Umbilical cord (tissue), 1 donor: ENCODE measurements at regions not wholly inside any gene's neighbourhood (a gene's known extent, or its start where the extent isn't known, plus 50 kb on each side); places are given as distances from the start of the nearest gene placed in this dataset.
"Not testable (repeated sequence)": the region's sequence is repeated elsewhere in the genome, so short reads cannot be mapped to it uniquely, and the experiment has no call there.

Experiments used
- DNase-seq: peaks from one replicate; pipeline ENCODE4 v3.0.0-alpha.2; 2015; ENCODE audit warnings: low spot score

GRCh38 chr3:137116619-137117018 is 158.8 kb downstream of the IL20RB start:
- no peak for DNase-seq

DNA sequence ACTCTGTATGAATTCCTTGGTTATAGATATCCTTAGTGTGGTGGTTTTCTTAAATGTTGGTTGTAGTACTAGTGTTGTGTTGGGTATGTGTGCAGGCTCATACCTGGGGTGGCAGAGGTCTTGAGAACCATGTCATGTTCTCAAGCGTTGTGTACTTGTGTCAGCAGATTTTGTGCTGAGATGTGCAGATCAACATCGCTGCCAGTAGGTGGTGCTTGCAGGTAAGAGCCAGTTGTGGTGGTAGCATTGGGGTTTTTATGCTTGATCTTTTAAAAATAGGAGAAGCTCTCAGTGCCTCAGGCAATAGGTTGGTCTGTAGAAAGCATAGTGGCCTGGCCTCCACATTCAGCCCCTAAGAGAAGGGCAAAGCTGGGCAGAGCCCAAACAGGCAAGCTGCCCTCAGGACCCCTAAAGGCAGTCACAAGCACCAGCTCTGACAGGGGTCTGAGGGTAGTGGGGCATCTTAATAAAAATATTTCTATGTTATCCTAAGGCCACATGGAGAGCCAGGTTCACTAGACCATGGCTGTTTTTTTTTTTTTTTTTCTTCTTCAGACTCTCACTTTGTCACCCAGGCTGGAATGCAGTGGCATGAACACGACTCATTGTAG is 164.0 kb downstream of the IL20RB start:
- peak; percentile 26 for DNase-seq

- no peak for DNase-seq
Observed at GRCh38 chr3:137131081-137131480, 173.3 kb downstream of the IL20RB start.

DNA sequence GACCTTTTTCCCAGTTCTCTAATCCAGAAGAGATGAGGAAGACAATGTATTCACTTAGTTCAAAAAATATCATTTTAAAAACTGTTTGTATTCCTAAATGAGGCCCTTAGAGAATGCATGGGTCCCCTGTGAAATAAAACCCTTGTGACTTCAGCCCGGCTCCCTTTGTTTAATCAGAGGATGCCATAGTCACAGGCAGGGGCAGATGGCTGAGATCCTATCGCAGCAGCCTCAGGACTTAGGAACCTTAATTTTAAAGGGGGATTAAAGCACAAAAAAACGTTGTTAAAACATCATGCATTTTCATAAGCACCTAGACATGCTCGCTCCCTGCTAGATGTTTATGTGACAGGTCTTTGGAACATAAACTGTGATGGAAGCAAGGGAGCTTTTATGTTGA is 176.6 kb downstream of the IL20RB start:
- no peak for DNase-seq

DNA sequence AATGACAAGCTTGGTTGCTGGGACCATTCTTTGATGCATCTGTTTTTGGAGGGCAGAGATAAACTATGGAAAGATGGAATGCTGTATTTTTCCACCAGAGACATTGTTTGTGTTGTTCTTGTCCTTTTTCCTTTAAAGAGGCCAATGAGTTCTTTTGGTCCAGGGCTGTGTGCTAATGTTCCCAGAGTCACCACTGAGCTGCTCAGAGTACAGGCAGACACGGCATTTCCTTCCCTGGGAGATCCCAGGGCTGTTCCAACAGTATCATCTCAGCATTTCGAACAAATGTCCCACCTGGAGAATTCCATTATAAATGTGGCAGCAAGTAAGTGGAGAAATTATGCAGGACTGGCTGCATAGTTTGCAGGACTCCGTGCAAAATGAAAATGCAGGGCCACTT is 190.6 kb downstream of the IL20RB start:
- DNase-seq: no peak

GRCh38 chr3:137148917-137149316 is 191.1 kb downstream of the IL20RB start:
- DNase-seq: no peak

GRCh38 chr3:137150825-137151224 is 193.0 kb downstream of the IL20RB start:
- DNase-seq: no peak

GRCh38 chr3:137153046-137153445 is 195.3 kb downstream of the IL20RB start:
- not testable (repeated sequence) for DNase-seq

DNA sequence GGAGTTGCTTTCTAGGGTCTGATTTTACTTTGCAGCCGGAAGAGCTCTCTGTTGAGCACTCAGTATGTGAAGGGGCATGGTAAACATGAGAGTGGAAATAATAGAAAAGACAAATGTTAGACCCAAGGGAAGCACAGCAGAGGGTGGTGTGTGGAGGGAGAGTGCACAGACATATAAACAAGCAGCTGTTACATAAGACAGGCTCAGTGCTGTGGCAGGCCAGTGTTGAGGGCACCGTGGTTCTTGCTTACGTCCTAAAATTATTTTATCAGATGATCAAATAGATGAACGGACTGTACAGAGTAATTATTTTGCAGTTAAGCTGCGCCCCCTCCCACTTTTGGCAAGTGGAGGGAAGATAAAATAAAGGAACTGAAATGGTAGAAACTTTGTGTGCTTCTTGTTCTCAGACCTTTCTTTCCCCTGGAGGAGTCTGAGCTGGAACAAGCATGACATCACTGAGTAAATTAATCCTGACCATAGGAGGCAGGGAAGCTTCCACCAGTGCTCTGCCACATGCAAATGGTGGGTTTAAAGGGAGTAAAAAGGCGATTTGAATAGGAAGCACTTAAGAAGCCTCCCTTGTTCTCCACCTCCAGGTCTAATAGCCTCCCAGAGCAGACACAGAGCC is 205.6 kb downstream of the IL20RB start:
- DNase-seq: peak; percentile 30

- DNase-seq: no peak
Observed at GRCh38 chr3:137163958-137164357, 206.2 kb downstream of the IL20RB start.

- no peak for DNase-seq
Observed at GRCh38 chr3:137165117-137165806, 207.5 kb downstream of the IL20RB start.

GRCh38 chr3:137171834-137172603 is 214.2 kb downstream of the IL20RB start:
- DNase-seq: no peak

GRCh38 chr3:137172728-137173127 is 214.9 kb downstream of the IL20RB start:
- no peak for DNase-seq

- no peak for DNase-seq
Observed at GRCh38 chr3:137174514-137174913, 216.7 kb downstream of the IL20RB start.

DNA sequence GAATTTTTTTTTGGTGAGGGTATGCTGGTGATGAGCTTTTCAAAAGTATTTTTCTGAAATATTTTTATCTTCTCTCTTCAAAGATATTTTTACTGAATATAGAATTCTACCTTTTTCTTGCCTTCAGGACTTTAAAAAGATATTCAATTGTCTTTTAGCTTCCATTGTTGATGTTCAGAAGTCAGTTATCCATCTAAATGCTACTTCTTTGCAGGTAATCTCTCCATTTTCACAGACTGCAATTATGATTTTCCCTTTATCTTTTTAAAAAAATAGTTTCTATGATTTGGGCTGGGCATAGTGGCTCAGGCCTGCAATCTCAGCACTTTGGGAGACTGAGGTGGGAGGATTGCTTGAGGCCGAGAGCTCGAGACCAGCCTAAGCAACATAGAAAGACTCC is 222.4 kb downstream of the IL20RB start:
- DNase-seq: no peak

DNA sequence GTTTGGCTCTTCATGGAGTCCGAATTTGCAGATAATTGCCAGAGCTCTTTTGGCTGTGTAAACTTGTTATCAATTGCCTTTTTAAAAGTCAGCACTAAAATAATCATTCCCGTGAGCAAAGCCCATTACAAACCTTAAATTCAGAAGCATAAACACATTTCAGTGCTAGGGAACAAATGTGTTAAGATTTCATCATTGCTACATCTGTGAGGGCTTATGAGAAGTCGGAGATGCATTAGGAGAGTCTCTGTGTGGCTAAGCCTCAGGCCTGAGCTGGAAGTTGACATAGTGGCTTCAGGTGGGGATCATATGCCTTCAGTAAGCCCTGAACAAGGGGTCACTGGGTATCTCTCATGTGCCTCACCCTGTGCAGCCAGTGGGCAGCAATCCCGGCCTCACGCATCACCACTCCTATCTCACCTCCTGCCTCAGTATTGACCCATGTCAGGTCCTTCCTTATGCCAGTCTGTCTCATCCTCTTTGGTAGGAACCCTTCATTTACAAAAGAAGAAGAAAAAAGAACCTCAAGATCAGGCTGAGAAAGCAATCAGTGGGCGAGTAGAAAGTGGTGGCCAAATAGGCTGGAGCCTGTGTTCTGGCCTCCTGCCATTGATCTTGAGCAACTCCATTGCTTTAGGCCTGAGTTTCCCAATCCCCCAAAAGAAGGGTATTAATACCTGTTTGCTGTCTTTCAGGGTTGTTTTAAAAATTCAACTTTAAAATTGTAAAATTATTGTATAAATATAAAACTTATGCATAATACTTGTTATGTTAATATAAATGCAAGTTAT is 233.5 kb downstream of the IL20RB start:
- no peak for DNase-seq

DNA sequence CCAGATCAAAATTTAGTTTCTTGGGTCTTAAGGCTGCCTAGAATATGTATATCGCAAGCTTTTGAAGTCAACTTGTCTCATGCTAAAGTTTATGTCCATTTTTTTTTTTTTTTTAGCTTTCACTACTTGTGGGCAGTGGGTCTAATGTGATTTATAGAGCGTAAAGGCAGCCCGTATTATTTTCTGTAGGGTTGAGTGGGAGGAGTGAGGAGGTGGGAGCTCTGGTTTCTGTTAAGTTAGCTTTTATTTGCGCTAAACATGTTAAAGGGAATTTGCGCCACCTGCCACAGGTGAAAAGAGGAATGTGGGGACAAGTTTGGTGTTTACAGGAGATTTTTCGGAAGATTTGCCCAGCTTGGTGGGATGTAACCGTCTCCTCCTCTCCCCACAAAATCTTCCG is 234.2 kb downstream of the IL20RB start:
- no peak for DNase-seq

- no peak for DNase-seq
Observed at GRCh38 chr3:137194301-137194700, 236.5 kb downstream of the IL20RB start.

GRCh38 chr3:137198374-137198773 is 240.6 kb downstream of the IL20RB start:
- not testable (repeated sequence) for DNase-seq

GRCh38 chr3:137199678-137200077 is 241.9 kb downstream of the IL20RB start:
- no peak for DNase-seq

GRCh38 chr3:137201066-137201465 is 243.3 kb downstream of the IL20RB start:
- no peak for DNase-seq

DNA sequence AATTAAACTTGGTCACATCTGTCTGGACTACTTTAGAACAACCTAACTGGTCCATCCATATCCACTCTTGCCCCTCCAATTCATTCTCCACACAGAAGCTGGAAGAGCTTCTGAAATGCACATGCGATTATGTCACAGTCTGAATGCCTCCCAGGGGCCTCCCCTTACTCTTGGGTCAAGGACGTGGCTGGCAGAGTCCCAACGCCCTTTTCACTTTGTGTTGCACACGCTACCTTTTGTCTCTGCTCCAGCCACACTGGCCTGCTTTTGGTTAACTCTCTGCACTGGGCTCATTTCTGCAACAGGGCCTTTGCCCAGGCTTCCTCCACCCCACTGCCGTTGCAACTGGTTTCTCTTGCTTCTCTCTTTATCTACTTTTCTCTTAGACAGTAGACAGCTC is 245.2 kb downstream of the IL20RB start:
- DNase-seq: no peak
